ENCODE measurements at regions not wholly inside any gene's neighbourhood (a gene's known extent, or its start where the extent isn't known, plus 50 kb on each side); places are given as distances from the start of the nearest gene placed in this dataset.

GRCh38 chr15:35159170-35159569 lies 74.1 kb upstream of the NANOGP8 start:
- TF ChIP-seq POLR2AphosphoS5 (IDR thresholded peaks at IDR 0.05) (no peak), POLR2A (IDR thresholded peaks at IDR 0.05) (no peak), CTCF (IDR thresholded peaks at IDR 0.05) (no peak), EP300 (IDR thresholded peaks at IDR 0.05; ENCODE audit: low read depth) (no peak)
